HG03045 (cell line): ENCODE measurements at regions not wholly inside any gene's neighbourhood (a gene's known extent, or its start where the extent isn't known, plus 50 kb on each side); places are given as distances from the start of the nearest gene placed in this dataset.

Experiments used
- ATAC-seq: cut with Tn5 transposase; IDR thresholded peaks from one replicate; pipeline ENCODE4 v1.9.1; 2021; ENCODE audit warnings: mild to moderate bottlenecking, moderate library complexity; ENCODE audit not compliant: unreplicated experiment

DNA sequence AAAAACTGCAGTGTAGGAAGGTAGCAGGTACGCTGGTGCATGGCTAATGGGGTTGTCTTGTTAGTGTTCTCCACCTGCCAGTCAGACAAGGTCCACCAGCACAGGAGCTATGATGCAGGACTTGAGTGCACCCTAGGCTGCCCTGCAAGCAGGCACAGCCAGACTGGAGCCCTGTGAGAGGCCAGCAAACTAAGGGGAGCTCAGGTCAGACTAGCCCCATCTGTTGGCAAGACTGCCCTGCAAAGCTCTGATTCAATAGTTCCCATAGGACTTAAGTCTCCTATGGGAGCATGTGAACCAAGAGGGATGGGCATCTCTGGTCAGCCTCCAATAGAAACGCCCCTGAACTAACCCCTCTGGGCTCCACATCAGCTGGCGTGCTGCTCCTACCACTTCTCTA, 1307.3 kb downstream of the C4orf33 start:
- ATAC-seq, result no peak

- ATAC-seq, result no peak
Measured at GRCh38 chr4:130416228-130416627, 1320.3 kb downstream of the C4orf33 start.

DNA sequence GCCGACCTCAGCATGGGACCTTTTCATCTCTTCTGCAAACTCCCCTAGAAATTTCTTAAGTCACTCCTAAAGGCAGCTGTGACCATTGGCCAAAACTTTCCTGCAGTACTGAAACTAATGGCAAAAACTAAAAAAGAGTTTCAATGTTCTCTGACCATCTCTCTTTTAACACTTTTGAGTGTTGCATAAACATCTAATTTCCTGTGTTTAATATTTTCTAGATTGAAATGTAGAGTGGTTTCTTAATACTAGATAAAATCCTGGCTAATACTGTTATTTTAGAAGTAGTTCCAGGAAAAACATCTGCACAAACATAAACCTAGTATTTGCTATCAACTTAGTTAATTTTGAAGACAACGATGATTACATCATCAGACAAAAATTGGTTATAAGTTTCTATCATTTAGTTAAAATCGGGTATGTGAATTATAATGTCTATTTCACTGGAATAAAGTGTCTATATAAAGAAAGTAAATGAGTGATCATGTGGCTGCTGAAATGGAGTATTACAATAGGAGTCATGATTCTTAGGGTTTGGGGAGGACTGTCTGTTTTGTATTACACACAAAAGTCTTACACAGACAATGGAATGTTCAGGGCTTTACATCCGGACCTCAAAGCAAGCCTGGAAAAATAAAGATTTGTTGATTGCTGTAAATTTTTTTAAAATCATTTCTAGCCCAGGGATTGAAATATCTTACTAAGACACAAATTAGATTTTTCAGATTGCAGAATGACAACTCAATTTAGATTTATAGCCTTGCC, 1323.4 kb downstream of the C4orf33 start:
- ATAC-seq, result no peak

- ATAC-seq, result no peak
Measured at GRCh38 chr4:130422261-130422660, 1326.3 kb downstream of the C4orf33 start.

DNA sequence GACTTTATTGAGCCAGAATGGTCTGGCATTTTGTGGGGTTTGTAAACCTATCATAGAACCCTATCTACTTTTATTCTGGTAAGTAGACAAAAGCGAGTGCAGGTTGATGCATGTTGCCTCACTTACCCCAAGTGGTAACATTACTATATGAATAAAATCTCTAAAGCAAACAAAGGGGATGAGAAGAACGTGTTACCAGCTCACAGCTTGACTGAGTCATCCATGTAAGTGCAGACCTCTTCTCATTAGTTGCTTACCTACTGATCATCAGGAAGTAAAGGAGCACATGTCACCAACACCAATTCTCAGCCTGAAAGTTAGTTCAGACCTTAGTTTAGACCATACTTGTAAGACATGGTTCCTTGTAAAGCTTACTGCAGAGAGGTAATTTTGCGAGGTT, 1328.3 kb downstream of the C4orf33 start:
- no peak for ATAC-seq

DNA sequence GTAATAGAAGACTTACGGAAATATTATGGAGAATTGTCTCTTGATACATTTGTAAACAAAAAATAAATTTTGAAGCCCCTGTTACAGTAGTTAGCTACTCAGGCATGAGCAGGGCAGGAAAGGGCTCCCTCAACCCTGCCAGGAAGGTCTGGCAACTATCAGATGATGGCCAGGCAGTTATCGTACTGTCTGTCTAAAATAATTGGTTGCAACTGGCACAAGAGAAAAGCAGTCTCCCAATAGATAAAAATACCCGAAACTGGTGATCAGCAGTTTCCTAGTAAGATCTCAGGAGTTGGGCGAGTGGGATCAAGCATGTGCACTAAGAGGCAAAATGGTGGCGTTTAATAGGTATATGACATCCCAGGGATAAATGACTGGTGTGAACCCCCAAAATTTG, 1336.3 kb downstream of the C4orf33 start:
- ATAC-seq, result no peak

- ATAC-seq, result no peak
Measured at GRCh38 chr4:130449741-130450140, 1353.8 kb downstream of the C4orf33 start.

DNA sequence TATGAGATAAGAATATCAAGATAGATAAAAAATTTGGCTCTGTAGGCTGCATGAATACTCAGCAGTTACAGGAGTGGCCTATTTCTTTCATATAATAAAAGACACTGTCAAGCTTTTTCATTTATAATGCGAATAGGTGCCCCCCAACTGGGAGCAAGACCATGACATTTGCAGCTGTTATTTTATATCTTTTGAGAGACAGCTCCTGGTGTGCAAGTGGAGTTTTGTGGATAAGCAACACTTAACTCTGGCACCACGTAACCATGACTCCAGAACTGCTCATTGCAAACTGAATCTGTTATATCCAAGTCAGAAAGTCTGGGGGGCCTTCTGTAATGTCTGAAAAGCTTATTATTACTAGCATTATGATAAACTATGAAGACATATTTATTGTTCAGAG, 1372.4 kb downstream of the C4orf33 start:
- no peak for ATAC-seq

- ATAC-seq, result no peak
Measured at GRCh38 chr4:130478406-130478805, 1382.5 kb downstream of the C4orf33 start.

DNA sequence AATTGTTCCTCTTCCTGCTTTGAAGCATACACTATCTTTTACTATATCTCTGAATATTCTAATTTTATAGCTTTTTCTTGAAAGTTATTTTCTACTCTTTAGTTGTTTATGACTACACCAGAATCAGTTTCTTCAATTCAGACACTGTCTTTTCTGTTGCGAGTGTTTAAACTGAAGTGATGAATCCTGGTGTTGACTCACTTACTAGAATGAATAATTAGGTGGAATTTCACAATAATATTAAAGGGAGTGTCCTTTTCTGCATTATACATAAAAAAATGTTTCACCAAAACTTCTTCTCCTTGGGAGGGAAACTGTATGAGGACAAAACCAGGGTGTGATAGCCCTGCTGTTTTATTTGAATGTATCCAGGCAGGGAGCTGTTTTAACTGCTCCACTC, 1383.1 kb downstream of the C4orf33 start:
- no peak for ATAC-seq

DNA sequence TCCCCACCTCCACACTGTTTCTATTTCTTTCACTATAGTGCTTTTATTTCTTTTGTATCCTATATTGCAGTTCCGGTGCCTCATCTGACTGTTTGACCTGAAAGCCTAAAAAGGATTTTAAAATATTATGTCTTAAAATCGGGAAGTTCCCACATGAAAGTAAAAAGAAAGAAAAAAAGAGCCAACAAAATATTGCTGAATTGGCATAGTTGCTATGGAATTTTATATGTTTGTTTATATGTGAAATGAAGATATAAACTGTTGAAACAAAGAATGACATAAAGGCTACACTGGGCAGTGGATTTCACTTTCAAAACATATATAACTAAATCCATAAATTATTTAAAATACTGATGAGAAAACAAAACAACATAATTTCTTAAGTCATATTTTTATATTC, 1383.7 kb downstream of the C4orf33 start:
- ATAC-seq, result no peak

DNA sequence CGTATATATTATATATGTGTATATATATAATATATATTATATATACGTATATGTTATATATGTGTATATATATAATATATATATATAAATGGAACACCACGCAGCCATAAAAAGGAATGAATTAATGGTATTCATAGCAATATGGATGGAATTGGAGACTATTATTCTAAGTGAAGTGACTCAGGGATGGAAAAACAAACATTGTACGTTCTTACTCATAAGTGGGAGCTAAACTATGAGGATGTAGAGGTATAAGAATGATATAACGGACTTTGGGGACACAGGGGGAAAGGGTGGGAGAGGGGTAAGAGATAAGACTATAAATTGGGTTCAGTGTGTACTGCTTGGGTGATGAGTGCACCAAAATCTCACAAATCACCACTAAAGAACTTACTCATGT, 1388.9 kb downstream of the C4orf33 start:
- ATAC-seq, result no peak

GRCh38 chr4:130485371-130485770, 1389.4 kb downstream of the C4orf33 start:
- no peak for ATAC-seq

DNA sequence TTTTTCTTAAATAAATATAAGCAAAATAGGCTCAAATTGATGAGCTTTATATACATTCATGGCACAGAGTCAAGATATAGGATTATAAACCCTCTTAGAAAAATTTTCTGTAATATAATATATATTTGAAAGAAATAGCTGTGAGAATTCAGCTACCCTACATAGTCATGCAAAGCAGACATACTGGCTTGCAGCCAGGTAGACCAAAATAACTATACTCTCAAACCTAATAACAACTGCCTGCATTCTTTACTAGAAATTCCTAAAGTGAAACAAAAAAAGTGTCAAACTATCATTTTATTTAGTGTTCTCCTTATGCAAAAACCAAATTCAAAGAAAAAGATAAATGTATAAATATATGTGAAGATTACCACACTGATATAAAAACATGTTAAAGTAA, 1390.2 kb downstream of the C4orf33 start:
- ATAC-seq, result no peak

- ATAC-seq, result no peak
Measured at GRCh38 chr4:130486841-130487240, 1390.9 kb downstream of the C4orf33 start.

DNA sequence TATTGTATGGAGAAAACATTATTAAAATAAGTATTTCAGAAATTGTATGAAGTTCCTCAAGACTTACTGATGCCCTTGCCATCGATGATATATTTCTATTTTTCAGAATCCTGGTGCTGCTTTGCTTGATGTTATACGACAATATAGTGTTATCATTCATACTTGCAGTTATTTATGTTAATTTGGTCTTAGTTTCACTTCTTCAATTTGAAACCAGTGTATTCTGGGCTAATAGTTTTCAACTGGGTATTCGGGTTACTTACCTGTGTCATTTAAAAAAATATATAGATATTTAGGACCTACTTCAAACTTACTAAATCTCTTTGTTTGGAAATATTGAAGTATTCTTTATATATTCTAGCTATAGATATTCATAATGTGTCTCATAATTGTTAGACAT, 1414.7 kb downstream of the C4orf33 start:
- no peak for ATAC-seq

DNA sequence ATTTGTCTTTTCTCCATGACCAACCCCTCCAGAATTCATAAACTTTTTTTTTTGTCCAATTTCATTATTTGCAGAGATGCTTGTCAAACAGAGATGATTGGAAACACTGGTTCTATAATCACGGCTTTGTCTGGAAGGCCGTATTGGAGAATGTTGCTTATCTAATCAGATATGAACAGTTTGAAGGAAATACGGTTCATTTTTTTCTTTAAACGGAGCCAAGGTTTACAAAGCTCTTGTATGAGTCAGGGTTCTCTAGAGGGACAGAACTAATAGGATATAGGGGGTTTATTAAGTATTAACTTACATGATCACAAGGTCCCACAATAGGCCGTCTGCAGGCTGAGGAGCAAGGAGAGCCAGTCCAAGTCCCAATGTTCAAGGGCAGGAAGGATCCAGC, 1415.8 kb downstream of the C4orf33 start:
- no peak for ATAC-seq

- no peak for ATAC-seq
Measured at GRCh38 chr4:130524057-130524456, 1428.1 kb downstream of the C4orf33 start.

GRCh38 chr4:130530505-130530904, 1434.6 kb downstream of the C4orf33 start:
- ATAC-seq, result no peak

- ATAC-seq, result no peak
Measured at GRCh38 chr4:130534651-130535050, 1438.7 kb downstream of the C4orf33 start.

- no peak for ATAC-seq
Measured at GRCh38 chr4:130542953-130543352, 1447.0 kb downstream of the C4orf33 start.

GRCh38 chr4:130545171-130545570, 1449.2 kb downstream of the C4orf33 start:
- no peak for ATAC-seq

- no peak for ATAC-seq
Measured at GRCh38 chr4:130545596-130545995, 1449.6 kb downstream of the C4orf33 start.
